Cardiac muscle cell (in vitro differentiated cells and primary cell): ENCODE measurements at regions not wholly inside any gene's neighbourhood (a gene's known extent, or its start where the extent isn't known, plus 50 kb on each side); places are given as distances from the start of the nearest gene placed in this dataset.

Experiments used
- DNase-seq, 2 donors: peaks; one replicate each; pipeline versions ENCODE4 v3.0.0 to v3.0.0-alpha.2; 2010 to 2017; ENCODE audit warnings: low read depth in 1 of 2, low spot score in 1 of 2
- H3K27ac ChIP-seq: fragments of 200-600 bp; sonication (generic); 2 replicates; pipeline ENCODE4 v1.5.1; 2016
- H3K27me3 ChIP-seq: fragments of 200-600 bp; sonication (generic); 2 replicates; pipeline ENCODE4 v1.6.0; 2016; ENCODE audit warnings: control low read depth
- H3K36me3 ChIP-seq: fragments of 200-600 bp; sonication (generic); 2 replicates; pipeline ENCODE4 v1.5.1; 2016; ENCODE audit warnings: control low read depth
- H3K4me1 ChIP-seq: fragments of 200-600 bp; sonication (generic); 2 replicates; pipeline ENCODE4 v1.8.1; 2017; ENCODE audit warnings: low read depth, mild to moderate bottlenecking, mixed run types
- H3K4me3 ChIP-seq: fragments of 200-600 bp; sonication (generic); 2 replicates; pipeline ENCODE4 v1.5.1; 2016; ENCODE audit warnings: mild to moderate bottlenecking
- H3K9me3 ChIP-seq: fragments of 200-600 bp; sonication (generic); 2 replicates; pipeline ENCODE4 v1.5.1; 2017; ENCODE audit warnings: low read depth, mild to moderate bottlenecking, control low read depth
- TF ChIP-seq, protein P1 (sequence below): IDR thresholded peaks from 2 replicates; pipeline ENCODE4 v1.5.1; 2012; ENCODE audit warnings: low read depth, mild to moderate bottlenecking, low read length

DNA sequence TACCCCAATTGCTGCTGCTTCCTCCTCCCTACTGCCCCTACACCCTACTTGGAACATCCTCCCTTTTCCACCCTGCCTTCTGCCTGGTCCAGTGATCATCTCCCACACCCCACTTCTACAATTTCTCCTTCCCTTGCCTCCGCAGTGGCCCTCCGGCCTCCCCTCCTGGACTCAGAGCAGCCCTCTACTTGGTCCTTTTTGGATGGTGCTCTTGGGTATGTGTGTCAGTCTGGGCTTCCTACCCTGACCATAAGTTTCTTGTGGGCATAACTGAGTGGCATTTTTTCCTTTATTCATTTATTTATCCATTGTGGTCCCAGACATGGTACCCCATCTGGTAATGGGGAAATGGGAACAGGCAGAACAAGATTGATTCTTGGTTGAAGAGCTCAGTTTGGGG, 111.4 kb upstream of the NAV2 start:
- Histone ChIP-seq H3K4me1 (no peaks in the 10 kb centered on the region), H3K4me3 (no peak overlapping the region)
- DNase-seq = no peak

DNA sequence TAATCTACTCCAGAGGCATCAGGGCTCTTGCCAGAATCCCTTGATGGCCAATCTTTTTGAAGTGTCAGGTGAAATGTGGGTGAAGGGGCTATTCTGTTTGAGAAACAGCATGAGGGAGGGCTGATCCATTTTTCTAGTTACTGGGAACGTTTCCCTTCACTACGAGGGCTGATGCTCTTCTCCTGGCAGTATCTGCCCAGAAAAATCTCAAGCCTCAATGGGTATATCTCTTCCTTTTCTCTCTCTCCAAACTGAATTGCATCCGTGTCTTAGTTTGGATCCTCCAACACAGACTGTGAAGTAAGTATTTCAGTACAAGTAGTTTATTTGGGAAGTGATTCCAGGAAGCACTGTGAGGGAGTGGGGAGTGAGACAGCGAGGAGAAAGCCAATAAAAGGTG, 113.0 kb upstream of the NAV2 start:
- Histone ChIP-seq H3K9me3 (no peaks in the 10 kb centered on the region), H3K4me1 (no peaks in the 10 kb centered on the region), H3K4me3 (no peak overlapping the region), H3K27me3 (peaks cover 70% of the 10 kb centered on the region), H3K27ac (no peak overlapping the region), H3K36me3 (no peaks in the 10 kb centered on the region)
- TF ChIP-seq, protein P1, sequence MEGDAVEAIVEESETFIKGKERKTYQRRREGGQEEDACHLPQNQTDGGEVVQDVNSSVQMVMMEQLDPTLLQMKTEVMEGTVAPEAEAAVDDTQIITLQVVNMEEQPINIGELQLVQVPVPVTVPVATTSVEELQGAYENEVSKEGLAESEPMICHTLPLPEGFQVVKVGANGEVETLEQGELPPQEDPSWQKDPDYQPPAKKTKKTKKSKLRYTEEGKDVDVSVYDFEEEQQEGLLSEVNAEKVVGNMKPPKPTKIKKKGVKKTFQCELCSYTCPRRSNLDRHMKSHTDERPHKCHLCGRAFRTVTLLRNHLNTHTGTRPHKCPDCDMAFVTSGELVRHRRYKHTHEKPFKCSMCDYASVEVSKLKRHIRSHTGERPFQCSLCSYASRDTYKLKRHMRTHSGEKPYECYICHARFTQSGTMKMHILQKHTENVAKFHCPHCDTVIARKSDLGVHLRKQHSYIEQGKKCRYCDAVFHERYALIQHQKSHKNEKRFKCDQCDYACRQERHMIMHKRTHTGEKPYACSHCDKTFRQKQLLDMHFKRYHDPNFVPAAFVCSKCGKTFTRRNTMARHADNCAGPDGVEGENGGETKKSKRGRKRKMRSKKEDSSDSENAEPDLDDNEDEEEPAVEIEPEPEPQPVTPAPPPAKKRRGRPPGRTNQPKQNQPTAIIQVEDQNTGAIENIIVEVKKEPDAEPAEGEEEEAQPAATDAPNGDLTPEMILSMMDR = no peak
- DNase-seq = no peak

More for the DNA sequence above, 111.4 kb upstream of the NAV2 start:
- Histone ChIP-seq H3K9me3 (no peaks in the 10 kb centered on the region), H3K27ac (no peak overlapping the region), H3K27me3 (peaks cover 71% of the 10 kb centered on the region), H3K36me3 (no peaks in the 10 kb centered on the region)
- TF ChIP-seq, protein P1 = no peak

DNA sequence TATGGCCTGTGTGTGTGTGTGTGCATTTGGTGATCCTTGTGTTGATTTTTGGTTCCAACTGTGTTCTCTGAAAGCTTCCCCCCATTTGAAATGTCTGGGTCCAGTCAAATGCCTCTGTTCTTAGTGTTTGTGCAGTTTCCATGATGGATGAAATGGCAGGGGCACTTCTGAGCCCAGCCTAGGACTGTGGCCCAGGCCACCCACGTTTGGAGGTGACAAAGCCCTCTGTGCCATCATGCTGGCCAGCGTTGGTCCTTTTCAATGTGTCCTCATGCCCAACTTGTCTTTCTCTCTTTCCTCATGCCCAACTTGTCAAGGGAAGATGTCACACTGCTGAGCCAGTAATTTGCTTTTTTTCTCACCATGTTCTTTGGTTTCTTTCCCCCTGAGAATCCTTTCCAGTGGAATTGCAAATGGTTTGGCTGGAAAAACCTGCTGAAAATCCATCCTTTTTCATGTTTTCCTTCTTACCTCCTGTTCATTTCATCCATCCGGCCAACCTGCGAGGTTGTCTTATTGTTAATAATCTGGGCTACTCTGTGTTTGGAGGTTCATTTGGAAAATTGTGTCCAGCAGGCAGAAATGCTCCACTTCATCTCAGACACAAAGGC, 113.7 kb upstream of the NAV2 start:
- H3K4me1 ChIP-seq = no peaks in the 10 kb centered on the region
- no peak for DNase-seq
- no peak overlapping the region for H3K27ac ChIP-seq
- H3K4me3 ChIP-seq = no peak overlapping the region
- no peaks in the 10 kb centered on the region for H3K36me3 ChIP-seq
- TF ChIP-seq, protein P1 = no peak
- H3K9me3 ChIP-seq = no peaks in the 10 kb centered on the region
- H3K27me3 ChIP-seq = peaks cover 74% of the 10 kb centered on the region

DNA sequence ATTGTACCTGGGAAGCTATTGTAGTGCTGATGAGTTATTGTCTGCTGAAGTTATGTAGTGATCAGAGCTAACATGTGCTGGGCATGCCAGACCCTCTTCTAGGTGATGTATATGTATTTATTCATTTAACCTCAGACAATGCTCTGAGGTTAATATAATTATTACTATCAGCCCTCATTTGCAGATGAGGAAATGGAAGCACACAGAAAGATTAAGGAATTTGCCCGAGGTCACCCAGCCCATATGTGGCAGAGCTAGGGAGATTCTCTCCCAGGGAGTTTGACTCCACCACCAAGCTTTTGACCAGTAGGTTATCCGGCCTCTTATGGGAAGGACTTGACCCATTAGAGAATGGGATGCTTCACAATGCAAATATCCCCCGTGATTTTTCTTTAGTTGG, 114.2 kb upstream of the NAV2 start:
- DNase-seq = no peak
- TF ChIP-seq, protein P1 = no peak
- Histone ChIP-seq H3K9me3 (no peaks in the 10 kb centered on the region), H3K4me3 (no peak overlapping the region), H3K27me3 (peaks cover 77% of the 10 kb centered on the region), H3K4me1 (no peaks in the 10 kb centered on the region), H3K27ac (no peak overlapping the region), H3K36me3 (no peaks in the 10 kb centered on the region)

DNA sequence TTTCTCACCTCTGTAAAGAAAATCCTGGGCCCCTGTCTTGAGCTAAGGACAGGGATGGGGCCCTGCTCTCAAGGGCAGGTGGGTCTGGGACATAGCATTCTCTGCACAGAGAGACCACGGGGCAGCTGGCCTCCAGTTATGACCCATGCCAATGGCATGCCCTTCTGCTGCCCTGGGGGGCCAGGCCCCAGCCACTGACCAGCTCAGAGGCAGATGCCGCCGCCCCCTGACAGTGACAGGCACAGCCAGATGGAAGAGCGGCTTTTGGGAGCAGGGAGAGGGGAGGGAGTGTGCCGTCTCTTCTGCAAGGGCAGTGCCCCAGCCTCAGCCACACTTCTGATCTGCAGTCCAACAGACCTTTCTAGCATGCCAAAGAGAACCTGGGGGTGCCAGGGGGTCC, 114.8 kb upstream of the NAV2 start:
- Histone ChIP-seq H3K4me3 (no peak overlapping the region), H3K9me3 (no peaks in the 10 kb centered on the region), H3K36me3 (no peaks in the 10 kb centered on the region), H3K4me1 (no peaks in the 10 kb centered on the region), H3K27ac (no peak overlapping the region), H3K27me3 (peaks cover 80% of the 10 kb centered on the region)
- TF ChIP-seq, protein P1 = no peak
- no peak for DNase-seq
